GM19043 (cell line): ENCODE measurements at regions not wholly inside any gene's neighbourhood (a gene's known extent, or its start where the extent isn't known, plus 50 kb on each side); places are given as distances from the start of the nearest gene placed in this dataset.

Experiments used
- ATAC-seq: cut with Tn5 transposase; IDR thresholded peaks from one replicate; pipeline ENCODE4 v1.9.1; 2021; ENCODE audit warnings: low read depth; ENCODE audit not compliant: unreplicated experiment

DNA sequence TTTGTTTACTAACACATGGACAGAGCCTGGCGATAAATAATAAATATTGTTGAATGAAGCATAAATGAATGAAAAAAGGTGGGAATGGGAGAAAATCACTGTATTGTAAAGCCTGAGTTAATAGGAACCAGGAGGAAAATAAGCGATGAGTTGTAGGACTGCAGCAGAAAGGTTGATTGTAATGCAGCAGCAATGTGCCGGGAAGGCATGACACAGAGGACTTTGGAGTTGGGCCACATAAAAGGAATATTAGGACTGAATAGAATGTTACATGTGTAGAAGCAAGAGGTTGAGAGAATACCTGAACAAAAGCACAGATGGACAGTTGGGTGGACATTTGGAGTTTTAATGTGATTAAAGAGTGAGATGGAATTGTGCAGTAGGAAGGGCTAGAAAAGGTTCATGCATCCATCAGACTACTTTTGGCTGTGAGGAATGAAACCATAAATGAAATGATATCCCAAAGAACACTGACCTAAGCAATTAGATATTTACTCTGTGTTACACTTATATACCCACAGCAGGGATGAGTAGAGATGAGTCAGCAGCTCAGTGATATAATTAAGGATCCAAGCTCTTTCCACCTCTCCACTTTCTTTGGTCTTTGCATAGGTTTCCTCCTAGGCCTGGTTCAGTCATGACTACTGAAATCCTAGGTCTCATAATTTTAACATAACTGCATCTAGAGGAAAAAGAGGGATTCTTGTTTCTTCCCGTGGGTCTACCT, 55.4 kb downstream of the CCER1 start:
- no peak for ATAC-seq

GRCh38 chr12:90897986-90898385, 57.0 kb downstream of the CCER1 start:
- ATAC-seq: no peak

GRCh38 chr12:90897316-90897715, 57.7 kb downstream of the CCER1 start:
- ATAC-seq: no peak

- no peak for ATAC-seq
Measured at GRCh38 chr12:90896821-90897220, 58.2 kb downstream of the CCER1 start.

DNA sequence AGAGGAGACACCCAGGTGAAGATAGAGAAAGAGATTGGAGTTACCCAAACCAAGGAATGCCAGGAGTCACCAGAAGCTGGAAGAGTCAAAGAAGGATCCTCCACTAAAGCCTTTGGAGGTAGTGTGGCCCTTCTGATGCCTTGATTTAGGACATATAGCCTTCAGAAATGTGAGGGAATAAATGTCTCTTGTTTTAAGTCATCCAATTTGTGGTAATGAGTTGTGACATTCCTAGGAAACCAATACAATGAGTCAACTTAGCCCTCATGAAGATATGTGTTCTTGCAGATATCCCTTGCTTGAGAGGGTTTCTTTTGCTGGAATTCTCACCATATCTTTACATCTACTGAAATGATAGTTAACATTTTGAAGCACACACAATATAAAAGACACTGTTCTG, 58.8 kb downstream of the CCER1 start:
- no peak for ATAC-seq

- ATAC-seq: no peak
Measured at GRCh38 chr12:90888316-90888715, 66.7 kb downstream of the CCER1 start.

- no peak for ATAC-seq
Measured at GRCh38 chr12:90883456-90883855, 71.5 kb downstream of the CCER1 start.

DNA sequence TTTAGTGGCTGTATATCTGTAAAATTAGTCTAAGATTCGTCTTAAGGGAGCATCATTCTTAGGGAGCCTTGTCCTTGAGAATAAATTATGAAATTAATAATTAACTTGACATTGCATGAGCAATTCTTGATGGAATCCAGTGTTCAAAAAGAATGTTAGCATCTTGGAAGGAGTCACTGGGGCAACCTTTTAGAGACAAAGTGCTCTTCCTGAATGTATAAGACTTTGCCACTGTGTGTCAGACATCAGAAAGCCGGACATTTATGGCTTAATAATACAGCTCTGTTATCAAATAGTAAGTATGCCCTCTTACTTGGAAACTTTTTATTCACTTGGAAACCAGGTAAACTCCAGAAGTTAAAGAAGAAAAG, 83.3 kb downstream of the CCER1 start:
- ATAC-seq: no peak

DNA sequence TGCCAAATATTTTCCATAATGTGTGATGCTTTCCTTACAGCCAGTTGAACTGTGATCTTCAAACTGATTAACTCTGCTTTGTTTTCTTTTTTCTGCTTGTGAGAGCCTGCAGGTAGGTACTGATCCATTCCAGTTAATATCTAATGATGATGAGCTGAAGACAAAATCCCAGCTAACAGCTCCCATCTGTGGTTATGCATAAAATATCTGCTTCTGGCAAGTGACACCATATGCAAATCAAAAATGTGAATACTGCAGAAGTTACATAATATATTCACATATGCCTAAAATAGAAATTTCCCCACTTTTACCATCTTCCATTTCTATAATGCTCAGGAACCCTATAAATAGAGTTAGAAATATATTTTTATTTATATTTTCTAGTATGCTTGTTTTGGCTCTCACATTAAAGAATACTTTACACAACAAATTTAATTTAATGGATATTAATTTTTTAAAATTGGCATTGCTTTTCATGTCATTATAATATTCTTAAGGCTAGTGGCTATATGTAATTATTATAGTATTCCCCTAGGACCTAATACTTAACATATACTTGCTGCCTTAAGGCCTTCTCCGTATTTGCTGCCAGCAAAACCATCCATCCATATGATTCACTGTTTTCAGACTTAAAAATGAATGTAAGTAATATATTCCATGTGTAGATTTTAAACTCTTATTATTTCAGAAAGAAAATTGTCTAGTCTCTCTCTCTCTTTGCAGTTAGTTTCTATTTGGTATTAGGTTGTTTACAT, 83.8 kb downstream of the CCER1 start:
- no peak for ATAC-seq

GRCh38 chr12:90868626-90869025, 86.3 kb downstream of the CCER1 start:
- no peak for ATAC-seq

DNA sequence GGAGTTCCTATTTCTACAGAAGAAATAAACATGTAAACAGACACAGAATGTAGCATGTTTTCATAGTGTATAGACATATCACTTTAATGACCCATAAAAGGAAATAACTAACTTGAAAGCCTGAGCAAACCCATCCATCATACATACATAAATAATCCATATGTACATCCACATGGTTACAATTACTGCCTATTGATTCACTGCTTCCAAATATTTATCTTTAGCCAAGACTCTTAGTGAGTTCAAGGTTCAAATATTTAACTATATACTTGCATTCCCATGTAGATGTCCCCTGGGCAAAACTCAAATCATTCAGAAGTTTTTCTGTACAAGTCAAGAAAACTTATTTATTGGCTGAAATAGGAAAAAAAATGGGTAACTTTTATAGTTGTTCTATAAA, 95.4 kb downstream of the CCER1 start:
- ATAC-seq: no peak

DNA sequence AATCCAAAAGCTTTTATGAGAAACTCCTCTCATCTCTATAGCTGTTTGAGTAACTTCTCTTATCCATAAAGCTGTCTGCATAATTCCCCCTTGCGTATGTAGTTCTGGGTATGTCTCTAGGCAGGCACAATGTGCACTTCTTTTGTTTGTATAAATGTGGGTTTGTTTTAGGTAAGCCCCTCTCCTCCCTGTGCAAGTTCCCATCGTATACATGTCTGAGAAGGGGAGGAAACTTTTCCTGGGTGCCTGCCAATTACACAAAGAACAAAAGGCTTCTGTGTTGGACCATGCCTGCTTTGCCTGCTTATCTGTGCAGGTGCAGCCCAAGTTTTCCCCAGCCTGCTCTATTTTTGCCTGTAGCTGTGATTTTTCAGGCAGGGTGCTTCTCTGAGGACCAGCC, 96.7 kb downstream of the CCER1 start:
- ATAC-seq: no peak

GRCh38 chr12:90855534-90855933, 99.4 kb downstream of the CCER1 start:
- ATAC-seq: no peak

DNA sequence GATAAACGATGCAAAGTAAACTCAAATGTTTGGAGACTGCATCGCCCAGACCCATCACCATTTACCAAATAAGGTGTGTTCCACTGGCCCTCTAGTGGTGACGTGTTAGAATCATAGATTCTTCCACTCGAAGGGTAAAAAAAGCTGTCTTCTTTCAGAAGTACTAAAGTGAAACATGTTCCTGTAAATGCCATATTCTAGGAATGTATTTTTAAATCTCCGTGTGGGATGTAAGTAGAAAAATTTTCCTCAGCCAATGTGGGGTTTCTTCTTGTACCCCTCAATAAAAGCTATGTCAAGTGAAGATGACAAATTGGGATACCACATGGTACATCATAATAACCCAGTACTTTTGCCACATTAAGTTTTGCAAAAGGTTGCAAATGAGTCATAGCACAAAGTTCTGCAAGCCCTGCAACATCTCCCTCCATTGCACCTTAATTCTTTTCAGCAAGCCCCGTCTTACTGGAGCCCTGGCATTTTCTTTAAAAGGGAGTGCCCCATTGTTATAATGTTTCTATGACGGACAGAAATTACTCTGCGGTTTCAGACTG, 100.8 kb downstream of the CCER1 start:
- peak; percentile 58 for ATAC-seq

DNA sequence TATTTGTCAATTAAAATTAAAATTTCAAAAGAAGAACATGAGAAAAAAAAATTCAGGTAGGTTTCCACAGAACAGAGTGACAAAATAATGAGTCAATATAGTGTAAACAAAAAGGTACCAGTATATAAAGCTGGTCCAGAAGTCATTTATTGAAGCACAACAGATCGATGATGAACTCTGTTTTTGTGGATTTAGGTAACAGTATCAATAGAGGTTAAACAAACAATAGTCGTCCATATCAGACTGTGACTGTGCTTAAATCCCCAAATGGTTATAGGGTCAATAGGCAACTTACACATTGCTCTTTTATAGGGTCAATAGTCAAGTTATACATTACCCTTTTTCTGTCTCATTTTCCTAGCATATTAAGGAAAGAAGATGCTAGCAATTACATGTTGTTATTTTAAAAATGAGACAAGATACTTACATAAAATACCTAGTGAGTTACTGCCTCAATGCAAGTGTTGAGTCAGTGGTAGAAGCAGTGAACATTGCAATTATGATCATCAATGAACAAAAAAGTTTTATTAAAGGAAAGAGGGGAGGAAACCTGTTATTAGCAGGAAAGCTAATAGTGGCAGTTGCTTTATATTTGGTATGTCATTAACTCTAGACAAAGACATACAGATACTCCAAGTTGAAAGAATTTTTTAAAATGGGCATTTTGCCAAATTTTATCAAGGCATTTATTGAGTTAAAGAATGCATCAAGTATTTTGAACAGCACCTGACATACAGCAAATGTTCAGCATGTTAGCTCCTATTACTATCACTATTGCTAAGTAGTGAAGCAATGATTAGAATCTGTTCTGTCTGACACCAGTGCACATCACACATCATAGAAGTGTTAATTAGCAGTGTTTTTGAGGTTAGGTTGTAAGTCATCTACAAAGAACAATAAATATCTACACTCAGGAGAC, 102.9 kb downstream of the CCER1 start:
- no peak for ATAC-seq

DNA sequence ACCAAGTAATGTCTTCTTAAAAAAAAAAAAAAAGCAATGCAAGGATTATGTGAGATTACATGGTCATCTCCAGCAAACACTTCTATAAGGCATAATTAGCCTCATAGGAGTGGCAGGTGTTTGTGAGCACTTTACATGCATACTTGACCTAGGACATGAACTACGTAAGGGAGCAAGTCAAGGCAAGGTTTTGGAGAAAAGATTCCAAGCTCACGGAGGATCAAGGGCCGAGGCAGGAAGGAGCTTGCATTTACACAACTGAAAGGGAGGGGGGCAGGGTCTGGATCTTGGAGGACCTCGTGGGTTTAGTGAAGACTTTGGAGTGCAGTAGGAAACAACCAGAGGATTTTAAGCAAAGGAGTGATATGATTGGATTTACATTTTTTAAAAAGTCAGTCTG, 112.5 kb downstream of the CCER1 start:
- ATAC-seq: no peak

DNA sequence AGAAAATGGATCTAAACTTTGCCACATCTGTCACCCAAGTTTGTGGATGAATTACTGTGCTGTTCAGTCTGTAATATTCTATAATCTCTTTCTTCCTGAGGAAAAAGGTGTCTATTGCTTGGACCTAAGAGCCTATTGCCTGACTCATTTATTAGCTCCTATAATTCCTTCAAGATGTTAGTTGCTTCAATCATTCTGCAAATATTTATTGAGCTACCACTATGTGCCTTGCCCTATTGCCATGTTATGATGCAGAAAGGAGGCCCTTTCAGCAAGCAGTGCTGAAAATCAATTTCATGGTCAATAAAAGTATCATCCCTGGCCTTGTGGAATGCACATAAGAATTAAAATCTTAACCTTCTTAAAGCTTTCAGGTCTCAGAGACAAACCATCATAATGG, 113.6 kb downstream of the CCER1 start:
- ATAC-seq: no peak

GRCh38 chr12:90839346-90839745, 115.6 kb downstream of the CCER1 start:
- ATAC-seq: no peak

DNA sequence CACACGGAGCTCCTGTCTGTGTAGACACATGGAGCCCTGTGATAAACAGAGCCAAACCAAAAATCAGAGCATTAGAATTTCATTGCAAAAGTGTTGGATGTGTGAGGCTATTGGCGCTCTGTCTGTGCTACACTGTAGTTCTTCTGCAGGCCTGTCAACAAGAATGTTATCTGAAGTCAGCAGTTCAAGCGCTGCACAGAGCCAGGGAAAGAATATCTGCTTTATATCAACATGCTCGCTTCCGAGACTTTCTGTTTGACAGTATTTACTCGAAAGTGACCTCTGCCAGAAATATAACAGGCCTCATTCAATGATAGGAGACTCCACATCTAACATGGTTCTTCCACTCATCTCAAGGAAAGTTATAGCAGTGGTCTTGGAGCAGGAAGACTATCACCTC, 118.3 kb downstream of the CCER1 start:
- no peak for ATAC-seq

GRCh38 chr12:90833228-90833627, 121.7 kb downstream of the CCER1 start:
- no peak for ATAC-seq

DNA sequence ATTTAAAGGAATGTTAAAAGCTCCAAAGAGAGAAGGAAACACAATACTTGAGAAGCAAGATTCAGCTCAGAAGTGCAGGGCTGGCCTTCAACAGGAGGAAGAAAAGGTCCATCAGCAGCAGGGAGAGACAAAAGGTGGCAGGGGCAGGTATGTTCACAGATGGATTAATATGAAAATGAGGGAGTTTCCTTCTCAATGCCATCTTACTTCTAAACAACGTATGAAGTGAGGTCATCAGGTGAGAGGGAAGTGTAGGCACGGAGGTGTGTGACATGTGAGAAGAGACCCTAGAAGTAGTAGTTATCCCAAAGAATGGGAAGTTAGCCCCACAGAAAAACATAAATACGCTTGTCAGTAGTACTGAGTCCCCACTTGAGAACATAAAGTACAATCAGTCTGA, 122.5 kb downstream of the CCER1 start:
- no peak for ATAC-seq
